ENCODE measurements at regions not wholly inside any gene's neighbourhood (a gene's known extent, or its start where the extent isn't known, plus 50 kb on each side); places are given as distances from the start of the nearest gene placed in this dataset.

- no peak for TF ChIP-seq CTCF (CRISPR knock-in tag; IDR thresholded peaks at IDR 0.05)
- no peak for TF ChIP-seq SMC3 (IDR thresholded peaks at IDR 0.05; ENCODE audit: low read length)
- no peak for TF ChIP-seq NFE2L1 (CRISPR knock-in tag; IDR thresholded peaks at IDR 0.05; ENCODE audit: borderline replicate concordance)
- TF ChIP-seq FOXM1 (CRISPR knock-in tag; IDR thresholded peaks at IDR 0.05), result no peak
- TF ChIP-seq MXI1 (IDR thresholded peaks at IDR 0.05; ENCODE audit: borderline replicate concordance, low read depth, low read length), result no peak
- TF ChIP-seq GABPA (IDR thresholded peaks at IDR 0.05; ENCODE audit: low read depth, low read length), result no peak
- TF ChIP-seq GABPA (CRISPR knock-in tag; IDR thresholded peaks at IDR 0.05; ENCODE audit: low read depth), result no peak
- no peak for TF ChIP-seq POLR2AphosphoS5 (IDR thresholded peaks at IDR 0.05; ENCODE audit: low read depth, low read length)
- no peak for TF ChIP-seq HOXD1 (CRISPR knock-in tag; IDR thresholded peaks at IDR 0.05)
- no peak for TF ChIP-seq ZNF766 (CRISPR knock-in tag; IDR thresholded peaks at IDR 0.05; ENCODE audit: borderline replicate concordance)
- TF ChIP-seq MAX (IDR thresholded peaks at IDR 0.05), result no peak
- no peak for TF ChIP-seq CHD2 (IDR thresholded peaks at IDR 0.05; ENCODE audit: low read depth, low read length)
- no peak for TF ChIP-seq NCOA5 (CRISPR knock-in tag; IDR thresholded peaks at IDR 0.05)
- TF ChIP-seq REXO4 (CRISPR knock-in tag; IDR thresholded peaks at IDR 0.05; ENCODE audit: borderline replicate concordance), result no peak
- no peak for TF ChIP-seq ZNF12 (CRISPR knock-in tag; IDR thresholded peaks at IDR 0.05)
Observed at GRCh38 chr15:31774045-31774444, 256.3 kb upstream of the CHRNA7 start.

Data from HepG2 (cell line).